ENCODE measurements at regions not wholly inside any gene's neighbourhood (a gene's known extent, or its start where the extent isn't known, plus 50 kb on each side); places are given as distances from the start of the nearest gene placed in this dataset.
"Not testable (repeated sequence)": the region's sequence is repeated elsewhere in the genome, so short reads cannot be mapped to it uniquely, and the experiment has no call there.

GRCh38 chr12:70080566-70080965 lies 162.7 kb upstream of the CNOT2 start:
- no peak overlapping the region for H3K4me3 Mint-ChIP-seq
- no peaks in the 10 kb centered on the region for H3K36me3 Mint-ChIP-seq (ENCODE audit: low read depth)
- no peak for TF ChIP-seq CTCF (conservative IDR thresholded peaks at IDR 0.05)
- H3K27me3 Mint-ChIP-seq (ENCODE audit: low read depth): no peaks in the 10 kb centered on the region
- no peak overlapping the region for H3K27ac Mint-ChIP-seq (ENCODE audit: unreplicated experiment)
- H3K9me3 Mint-ChIP-seq: peaks cover 9% of the 10 kb centered on the region
- H3K4me1 Mint-ChIP-seq: no peaks in the 10 kb centered on the region
- no peak for DNase-seq (ENCODE audit: low read depth, low spot score)

GRCh38 chr12:70082997-70083676 lies 160.1 kb upstream of the CNOT2 start:
- no peak for TF ChIP-seq CTCF (conservative IDR thresholded peaks at IDR 0.05)
- Mint-ChIP-seq H3K36me3 (ENCODE audit: low read depth) (no peaks in the 10 kb centered on the region), H3K9me3 (peaks cover 9% of the 10 kb centered on the region), H3K27ac (ENCODE audit: unreplicated experiment) (no peak overlapping the region), H3K4me3 (no peak overlapping the region), H3K27me3 (ENCODE audit: low read depth) (no peaks in the 10 kb centered on the region), H3K4me1 (no peaks in the 10 kb centered on the region)
- DNase-seq (ENCODE audit: low read depth, low spot score): no peak

- Mint-ChIP-seq H3K36me3 (ENCODE audit: low read depth) (no peaks in the 10 kb centered on the region), H3K9me3 (peaks cover 9% of the 10 kb centered on the region), H3K4me1 (no peaks in the 10 kb centered on the region), H3K4me3 (no peak overlapping the region), H3K27me3 (ENCODE audit: low read depth) (no peaks in the 10 kb centered on the region), H3K27ac (ENCODE audit: unreplicated experiment) (no peak overlapping the region)
- DNase-seq (ENCODE audit: low read depth, low spot score): no peak
- no peak for TF ChIP-seq CTCF (conservative IDR thresholded peaks at IDR 0.05)
These were observed 159.6 kb upstream of the CNOT2 start for GRCh38 chr12:70083677-70084020.

- not testable (repeated sequence) for H3K4me1 Mint-ChIP-seq; H3K27me3 Mint-ChIP-seq (ENCODE audit: low read depth); H3K36me3 Mint-ChIP-seq (ENCODE audit: low read depth); H3K9me3 Mint-ChIP-seq; H3K4me3 Mint-ChIP-seq; H3K27ac Mint-ChIP-seq (ENCODE audit: unreplicated experiment); DNase-seq (ENCODE audit: low read depth, low spot score)
These were observed 156.9 kb upstream of the CNOT2 start for GRCh38 chr12:70086372-70086771.

GRCh38 chr12:70091021-70091521 lies 152.2 kb upstream of the CNOT2 start:
- no peaks in the 10 kb centered on the region for H3K9me3 Mint-ChIP-seq
- H3K36me3 Mint-ChIP-seq (ENCODE audit: low read depth): no peaks in the 10 kb centered on the region
- TF ChIP-seq CTCF (conservative IDR thresholded peaks at IDR 0.05): no peak
- H3K4me3 Mint-ChIP-seq: no peak overlapping the region
- H3K4me1 Mint-ChIP-seq: no peaks in the 10 kb centered on the region
- H3K27ac Mint-ChIP-seq (ENCODE audit: unreplicated experiment): peak overlapping the region; percentile 30
- no peaks in the 10 kb centered on the region for H3K27me3 Mint-ChIP-seq (ENCODE audit: low read depth)
- no peak for DNase-seq (ENCODE audit: low read depth, low spot score)

GRCh38 chr12:70094467-70094866 lies 148.8 kb upstream of the CNOT2 start:
- Mint-ChIP-seq H3K4me1 (no peaks in the 10 kb centered on the region), H3K27me3 (ENCODE audit: low read depth) (no peaks in the 10 kb centered on the region), H3K36me3 (ENCODE audit: low read depth) (no peaks in the 10 kb centered on the region), H3K9me3 (no peaks in the 10 kb centered on the region), H3K4me3 (no peak overlapping the region), H3K27ac (ENCODE audit: unreplicated experiment) (no peak overlapping the region)
- no peak for TF ChIP-seq CTCF (conservative IDR thresholded peaks at IDR 0.05)
- DNase-seq (ENCODE audit: low read depth, low spot score): no peak
